HG03342 (cell line): ENCODE measurements at regions not wholly inside any gene's neighbourhood (a gene's known extent, or its start where the extent isn't known, plus 50 kb on each side); places are given as distances from the start of the nearest gene placed in this dataset.

ENCODE experiments used
- ATAC-seq: cut with Tn5 transposase; IDR thresholded peaks from one replicate; pipeline ENCODE4 v1.9.1; 2021; ENCODE audit warnings: mild to moderate bottlenecking, moderate library complexity; ENCODE audit not compliant: unreplicated experiment

GRCh38 chr18:75926811-75927210 lies 499.3 kb upstream of the SMIM21 start:
- no peak for ATAC-seq

- ATAC-seq, result no peak
Observed at GRCh38 chr18:75923169-75923568, 495.7 kb upstream of the SMIM21 start.

DNA sequence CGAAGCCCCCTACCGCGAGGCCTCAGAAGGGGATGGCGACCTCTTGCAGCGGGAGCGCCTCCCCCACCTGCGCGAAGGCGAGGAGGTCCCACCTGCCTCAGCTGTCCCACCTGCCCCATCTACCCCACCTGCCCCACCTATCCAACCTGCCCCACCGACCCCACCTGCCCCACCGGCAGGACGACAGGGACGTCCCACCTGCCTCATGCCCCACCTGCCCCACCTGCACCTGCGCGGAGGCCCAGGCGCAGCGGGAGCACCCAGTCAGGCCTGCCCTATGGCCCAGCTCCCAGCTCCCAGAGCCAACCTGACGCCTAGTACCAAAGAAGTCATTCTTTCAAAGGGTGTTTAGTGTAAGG lies 489.1 kb upstream of the SMIM21 start:
- no peak for ATAC-seq

- no peak for ATAC-seq
Observed at GRCh38 chr18:75915941-75916623, 488.6 kb upstream of the SMIM21 start.

DNA sequence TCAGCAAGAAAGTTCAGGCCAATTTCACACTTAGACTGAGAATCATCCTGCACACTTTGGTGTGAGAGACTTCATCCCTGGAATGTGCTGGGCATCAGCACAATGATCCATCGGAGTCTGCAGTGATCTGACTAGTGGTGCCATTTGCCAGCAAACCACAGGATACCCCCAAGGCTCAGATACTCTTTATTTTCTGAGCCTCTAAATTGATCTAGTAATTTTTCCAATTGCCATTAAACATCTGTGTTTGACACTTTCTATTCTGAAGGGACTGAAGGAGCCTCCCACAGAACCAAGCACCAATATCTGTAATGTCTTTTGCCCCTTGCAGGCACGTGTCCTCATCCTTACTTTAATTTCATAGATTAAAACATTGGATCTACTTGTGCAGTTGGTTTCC lies 485.3 kb upstream of the SMIM21 start:
- no peak for ATAC-seq

GRCh38 chr18:75904416-75904815 lies 476.9 kb upstream of the SMIM21 start:
- ATAC-seq, result no peak

GRCh38 chr18:75898651-75899050 lies 471.1 kb upstream of the SMIM21 start:
- ATAC-seq, result no peak

DNA sequence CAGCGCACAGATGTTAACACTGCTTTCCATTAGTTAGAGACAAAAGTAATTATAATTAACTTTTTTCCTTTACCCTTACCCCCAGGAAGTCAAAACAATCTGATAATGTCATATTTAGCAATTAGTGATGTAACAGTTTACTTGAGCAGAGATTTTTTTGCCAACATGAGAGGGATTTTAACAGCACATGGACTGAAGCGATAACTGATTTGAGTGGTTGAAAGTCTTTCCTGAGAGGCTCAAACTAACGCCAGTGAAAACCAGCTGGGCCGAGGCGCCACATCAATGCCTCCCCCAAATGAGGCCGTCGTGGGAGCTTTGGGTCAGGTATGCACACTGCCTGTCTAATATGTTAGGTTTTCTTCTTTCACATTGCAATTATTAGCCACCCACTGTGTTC lies 469.9 kb upstream of the SMIM21 start:
- ATAC-seq, result no peak

DNA sequence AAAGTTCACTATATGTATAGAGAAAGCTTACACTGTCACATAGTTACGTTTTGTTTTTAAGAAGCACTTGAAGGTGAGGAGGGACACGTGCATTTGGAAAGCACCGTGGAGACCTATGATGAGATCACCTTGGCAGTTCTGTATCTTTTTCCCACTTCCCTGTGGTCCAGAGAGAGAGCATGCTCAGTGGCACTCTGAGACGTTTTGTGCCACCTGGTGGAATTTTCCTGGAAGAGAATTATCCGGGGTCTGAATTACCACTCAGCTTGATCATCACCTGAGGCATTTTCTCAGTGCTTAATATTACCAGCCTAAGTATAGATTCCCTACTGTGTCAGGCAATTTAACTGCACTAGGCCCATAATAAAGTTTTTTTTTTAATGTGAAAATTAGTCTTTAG lies 469.4 kb upstream of the SMIM21 start:
- ATAC-seq, result no peak

- no peak for ATAC-seq
Observed at GRCh38 chr18:75895135-75895534, 467.6 kb upstream of the SMIM21 start.

GRCh38 chr18:75884728-75885127 lies 457.2 kb upstream of the SMIM21 start:
- no peak for ATAC-seq

- ATAC-seq, result no peak
Observed at GRCh38 chr18:75880925-75881504, 453.5 kb upstream of the SMIM21 start.

GRCh38 chr18:75880266-75880665 lies 452.8 kb upstream of the SMIM21 start:
- no peak for ATAC-seq

- no peak for ATAC-seq
Observed at GRCh38 chr18:75879196-75879595, 451.7 kb upstream of the SMIM21 start.

GRCh38 chr18:75875559-75875958 lies 448.1 kb upstream of the SMIM21 start:
- no peak for ATAC-seq

DNA sequence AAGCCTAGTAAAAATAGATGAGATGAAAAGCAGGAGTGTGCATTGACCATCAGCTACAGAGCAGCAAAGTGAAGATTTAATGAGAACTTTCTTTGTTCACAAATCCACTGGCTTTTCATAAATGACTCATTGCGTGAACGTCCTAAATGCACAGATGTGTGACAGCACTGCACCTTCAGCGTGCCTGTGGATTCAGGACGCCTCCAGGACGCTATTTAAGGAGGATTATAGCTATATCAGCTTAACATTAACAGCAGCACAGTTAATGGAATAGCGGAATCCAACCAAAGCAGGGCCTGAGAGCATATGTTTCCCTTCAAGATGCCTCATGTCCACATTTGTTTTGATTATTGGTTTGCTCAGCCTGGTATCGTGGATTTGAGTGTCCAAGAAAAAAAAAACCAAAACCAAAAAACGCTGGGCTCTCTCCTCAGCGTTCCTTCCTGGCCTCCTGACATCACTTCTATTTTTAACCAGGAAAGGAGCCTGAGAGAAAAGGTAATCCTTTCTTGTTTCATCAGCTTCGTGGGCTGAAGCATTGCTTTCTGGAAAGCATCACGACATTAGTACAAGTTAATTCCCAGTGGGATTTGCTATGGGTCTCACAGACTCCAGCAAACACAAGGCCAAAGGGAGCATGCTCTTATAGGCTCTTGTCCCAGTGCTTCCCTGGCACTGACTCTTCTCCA lies 447.0 kb upstream of the SMIM21 start:
- no peak for ATAC-seq

DNA sequence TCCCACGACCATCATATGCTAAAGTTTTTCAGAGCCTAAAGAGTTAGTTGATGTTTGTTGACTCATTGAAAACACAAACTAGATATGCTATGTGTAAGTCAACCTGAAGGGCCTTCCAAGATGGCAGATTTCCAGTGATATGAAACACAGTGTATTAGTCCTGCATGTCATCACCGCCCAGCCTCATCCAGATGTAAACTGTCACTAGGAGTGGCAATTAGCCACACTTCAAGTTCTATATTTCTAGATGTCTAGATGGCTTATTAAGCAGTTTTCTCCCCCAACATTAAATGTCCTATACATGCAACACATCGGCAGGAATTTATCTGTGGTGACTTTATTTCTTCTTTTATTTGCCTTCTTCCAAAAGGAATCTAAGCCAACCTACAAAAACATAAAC lies 444.1 kb upstream of the SMIM21 start:
- ATAC-seq, result no peak

- no peak for ATAC-seq
Observed at GRCh38 chr18:75869162-75869561, 441.7 kb upstream of the SMIM21 start.

DNA sequence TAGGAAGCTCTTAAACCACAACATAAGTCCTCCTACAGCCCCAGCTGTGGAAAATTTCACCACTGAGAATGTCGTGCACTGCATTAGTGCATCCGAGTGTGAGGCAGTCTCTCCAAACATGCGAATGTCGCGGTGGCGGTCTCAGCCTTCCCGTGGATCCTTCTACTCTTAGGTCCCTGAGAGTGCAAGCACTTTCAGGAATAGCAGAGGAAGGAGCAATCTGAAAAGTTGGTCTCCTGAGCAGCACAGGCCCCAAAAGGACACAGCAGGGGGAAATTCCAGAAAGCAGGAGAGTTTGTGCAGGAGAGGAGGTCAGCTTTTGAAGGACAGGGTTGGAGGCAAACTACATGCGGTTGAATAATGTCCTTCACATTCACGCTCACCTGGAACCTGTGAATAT lies 440.5 kb upstream of the SMIM21 start:
- no peak for ATAC-seq

DNA sequence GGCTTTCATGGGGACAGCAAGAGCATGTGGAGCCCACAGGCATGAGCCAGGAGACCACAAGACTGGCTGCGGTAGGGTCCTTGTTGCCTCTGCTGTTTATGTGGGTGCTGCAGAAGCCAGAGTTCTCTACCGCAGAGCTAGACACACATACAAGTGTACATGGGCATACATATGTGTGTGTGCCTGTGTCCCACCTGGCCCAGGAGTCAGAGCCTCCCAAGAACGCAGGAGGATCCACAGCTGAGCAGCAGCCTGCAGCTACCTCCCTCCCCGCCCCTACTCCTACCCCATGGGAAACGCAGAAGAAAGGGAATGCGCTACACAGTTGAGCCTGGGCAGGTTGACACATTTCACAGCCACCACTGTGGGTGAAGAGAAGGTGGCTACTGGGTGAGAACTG lies 438.1 kb upstream of the SMIM21 start:
- ATAC-seq, result no peak

- no peak for ATAC-seq
Observed at GRCh38 chr18:75864816-75865215, 437.3 kb upstream of the SMIM21 start.

DNA sequence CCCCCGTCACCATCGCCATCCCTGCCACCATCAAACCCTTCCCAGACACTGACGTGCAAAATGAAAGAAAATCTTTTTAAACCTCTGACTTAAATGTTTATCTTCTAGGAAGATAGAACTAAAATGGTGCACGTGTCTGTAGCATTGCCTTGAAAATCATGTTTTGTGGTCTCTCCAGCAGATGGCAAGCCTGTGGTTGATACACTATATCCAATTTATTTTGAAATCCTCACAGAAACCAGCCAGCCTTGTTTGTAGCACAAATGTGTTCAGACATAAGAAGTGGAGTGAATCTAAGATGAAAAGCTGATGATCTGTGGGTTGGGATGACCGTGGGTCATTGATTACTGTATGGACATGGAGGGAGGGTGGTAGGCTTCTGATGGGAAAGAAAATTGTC lies 436.2 kb upstream of the SMIM21 start:
- no peak for ATAC-seq

DNA sequence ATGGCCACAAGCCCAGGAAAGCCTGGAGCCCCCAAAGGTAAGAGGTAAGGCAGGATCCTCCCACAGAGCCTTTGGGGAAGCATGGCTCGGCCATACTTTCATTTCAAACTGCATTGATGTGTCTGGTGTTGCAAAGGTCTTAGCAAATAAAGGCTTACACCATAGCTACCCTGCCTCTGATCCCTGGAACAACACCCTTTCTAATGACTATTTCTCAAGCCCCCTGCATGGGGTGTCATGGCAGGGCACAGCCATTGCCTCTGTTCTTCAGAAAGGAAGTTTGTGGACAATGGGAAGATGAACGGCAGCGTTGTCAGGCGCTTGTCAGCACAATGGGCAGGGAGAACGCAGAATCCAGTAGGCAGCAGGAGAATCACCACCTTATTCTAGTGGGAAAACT lies 435.0 kb upstream of the SMIM21 start:
- ATAC-seq, result no peak
